ENCODE measurements at regions not wholly inside any gene's neighbourhood (a gene's known extent, or its start where the extent isn't known, plus 50 kb on each side); places are given as distances from the start of the nearest gene placed in this dataset.
A peak's percentile ranks its signal among the peaks of the same experiment; 100 is the strongest.

- no peaks in the 10 kb centered on the region for H3K9me3 Mint-ChIP-seq
- Histone ChIP-seq H3F3A (ENCODE audit: low read depth) (no peaks in the 10 kb centered on the region), H4K20me1 (ENCODE audit: low read depth) (no peaks in the 10 kb centered on the region), H3K4me3 (no peak overlapping the region), H3K27me3 (no peaks in the 10 kb centered on the region), H3K36me3 (no peaks in the 10 kb centered on the region), H2AFZ (replicated peaks) (peak overlapping the region; percentile 84), H3K9ac (no peak overlapping the region), H3K4me2 (peak overlapping the region; percentile 39), H3K27ac (no peak overlapping the region), H3K9me3 (ENCODE audit: low read depth) (no peaks in the 10 kb centered on the region), H3K79me2 (ENCODE audit: low read depth) (no peaks in the 10 kb centered on the region), H3K4me1 (no peaks in the 10 kb centered on the region)
- peaks cover 21% of the 10 kb centered on the region for H3K4me1 Mint-ChIP-seq
- peak overlapping the region; percentile 13 for H3K27ac Mint-ChIP-seq
- no peak for TF ChIP-seq CTCF (IDR thresholded peaks at IDR 0.05)
- TF ChIP-seq EZH2phosphoT487 (IDR thresholded peaks at IDR 0.05) = no peak
- no peak for TF ChIP-seq EZH2 (IDR thresholded peaks at IDR 0.05)
- no peak for DNase-seq (ENCODE audit: low spot score)
- peaks cover 2% of the 10 kb centered on the region for H3K36me3 Mint-ChIP-seq
- no peak overlapping the region for H3K4me3 Mint-ChIP-seq
- H3K27me3 Mint-ChIP-seq (ENCODE audit: insufficient read depth, low read depth) = no peaks in the 10 kb centered on the region
These were observed 116.1 kb downstream of the KLF6 start for GRCh38 chr10:3668966-3669330.

GRCh38 chr10:3668276-3668965 lies 116.6 kb downstream of the KLF6 start:
- Histone ChIP-seq H2AFZ (replicated peaks) (peak overlapping the region; percentile 84), H4K20me1 (ENCODE audit: low read depth) (no peaks in the 10 kb centered on the region), H3K79me2 (ENCODE audit: low read depth) (no peaks in the 10 kb centered on the region), H3K36me3 (no peaks in the 10 kb centered on the region), H3K4me3 (no peak overlapping the region), H3K4me1 (no peaks in the 10 kb centered on the region), H3K9me3 (ENCODE audit: low read depth) (no peaks in the 10 kb centered on the region), H3K27me3 (no peaks in the 10 kb centered on the region), H3K9ac (no peak overlapping the region), H3K27ac (no peak overlapping the region), H3F3A (ENCODE audit: low read depth) (no peaks in the 10 kb centered on the region), H3K4me2 (peak overlapping the region; percentile 39)
- Mint-ChIP-seq H3K4me1 (peaks cover 21% of the 10 kb centered on the region), H3K9me3 (no peaks in the 10 kb centered on the region), H3K36me3 (peaks cover 2% of the 10 kb centered on the region), H3K27ac (peak overlapping the region; percentile 94), H3K27me3 (ENCODE audit: insufficient read depth, low read depth) (no peaks in the 10 kb centered on the region), H3K4me3 (peak overlapping the region; percentile 38)
- DNase-seq (ENCODE audit: low spot score) = peak; percentile 48
- TF ChIP-seq CTCF (IDR thresholded peaks at IDR 0.05) (no peak), EZH2 (IDR thresholded peaks at IDR 0.05) (no peak), EZH2phosphoT487 (IDR thresholded peaks at IDR 0.05) (no peak)

GRCh38 chr10:3666525-3667302 lies 118.3 kb downstream of the KLF6 start:
- H3K4me1 Mint-ChIP-seq = peaks cover 20% of the 10 kb centered on the region
- no peaks in the 10 kb centered on the region for H3K27me3 Mint-ChIP-seq (ENCODE audit: insufficient read depth, low read depth)
- Histone ChIP-seq H3K79me2 (ENCODE audit: low read depth) (no peaks in the 10 kb centered on the region), H3K4me1 (no peaks in the 10 kb centered on the region), H4K20me1 (ENCODE audit: low read depth) (no peaks in the 10 kb centered on the region), H3K4me3 (no peak overlapping the region), H3F3A (ENCODE audit: low read depth) (no peaks in the 10 kb centered on the region), H3K27me3 (no peaks in the 10 kb centered on the region), H2AFZ (replicated peaks) (no peak overlapping the region), H3K27ac (no peak overlapping the region), H3K9ac (no peak overlapping the region), H3K9me3 (ENCODE audit: low read depth) (no peaks in the 10 kb centered on the region), H3K4me2 (no peak overlapping the region), H3K36me3 (no peaks in the 10 kb centered on the region)
- no peaks in the 10 kb centered on the region for H3K36me3 Mint-ChIP-seq
- no peak for DNase-seq (ENCODE audit: low spot score)
- H3K4me3 Mint-ChIP-seq = no peak overlapping the region
- TF ChIP-seq EZH2 (IDR thresholded peaks at IDR 0.05) (no peak), CTCF (IDR thresholded peaks at IDR 0.05) (no peak), EZH2phosphoT487 (IDR thresholded peaks at IDR 0.05) (no peak)
- no peak overlapping the region for H3K27ac Mint-ChIP-seq
- H3K9me3 Mint-ChIP-seq = no peaks in the 10 kb centered on the region

Measured in neural progenitor cell (in vitro differentiated cells).